Neural cell (in vitro differentiated cells): ENCODE measurements at regions not wholly inside any gene's neighbourhood (a gene's known extent, or its start where the extent isn't known, plus 50 kb on each side); places are given as distances from the start of the nearest gene placed in this dataset.

Experiments
- CTCF ChIP-seq: fragments of 450-650 bp; IDR thresholded peaks from 2 replicates; pipeline ENCODE4 v1.5.1; 2014; ENCODE audit warnings: antibody characterized with exemption, mild to moderate bottlenecking, moderate library complexity; ENCODE audit not compliant: poor library complexity, severe bottlenecking
- EP300 ChIP-seq: fragments of 450-650 bp; conservative IDR thresholded peaks from 2 replicates; pipeline ENCODE4 v1.6.1; 2014; ENCODE audit warnings: antibody characterized with exemption, mild to moderate bottlenecking, moderate library complexity; ENCODE audit not compliant: poor library complexity, severe bottlenecking
- EZH2 ChIP-seq: fragments of 200-600, 300-800 bp; shearing (Covaris generic), sonication (generic); IDR thresholded peaks from 2 replicates; pipeline ENCODE4 v1.6.1; 2014; ENCODE audit warnings: antibody characterized with exemption, low read length, borderline replicate concordance, mild to moderate bottlenecking; ENCODE audit not compliant: insufficient read depth, poor library complexity, severe bottlenecking
- POLR2AphosphoS5 ChIP-seq: IDR thresholded peaks from 2 replicates; pipeline ENCODE4 v1.6.1; 2012
- TAF1 ChIP-seq: IDR thresholded peaks from 2 replicates; pipeline ENCODE4 v1.6.1; 2012; ENCODE audit warnings: low read depth

DNA sequence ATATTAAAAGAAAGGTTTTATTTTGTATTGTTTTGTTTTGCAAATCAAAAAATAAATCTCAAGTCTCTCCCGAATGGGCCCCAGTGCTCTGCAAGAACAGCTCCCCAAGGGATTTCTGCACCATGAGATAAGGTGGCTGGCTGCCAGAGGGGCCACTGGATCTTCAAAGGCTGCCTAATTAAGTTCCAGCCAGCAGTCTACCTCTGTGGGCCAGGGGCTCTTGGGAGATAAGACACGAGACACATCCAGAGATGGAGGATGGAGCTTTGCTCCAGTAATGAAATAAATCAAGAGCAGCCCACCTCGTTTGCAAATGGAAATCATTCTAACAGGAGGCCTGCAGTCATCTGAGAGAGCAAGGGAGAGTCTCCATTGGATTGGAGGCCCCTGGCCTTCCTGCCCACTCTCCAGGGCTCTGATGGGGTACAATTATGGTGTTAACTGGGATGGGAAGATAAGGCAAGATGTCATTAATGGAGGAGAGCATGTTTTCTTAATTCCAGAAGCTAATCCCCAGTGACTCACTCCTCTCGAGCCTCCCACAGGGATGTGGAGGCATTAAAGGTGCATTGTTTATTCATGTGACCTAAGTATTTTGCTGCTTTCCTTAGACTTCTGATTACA, 155.2 kb upstream of the KAZN start:
- no peak for TF ChIP-seq POLR2AphosphoS5
- no peak for TF ChIP-seq CTCF
- TF ChIP-seq EZH2, result no peak
- TF ChIP-seq TAF1, result no peak
- TF ChIP-seq EP300, result no peak
